ENCODE measurements at regions not wholly inside any gene's neighbourhood (a gene's known extent, or its start where the extent isn't known, plus 50 kb on each side); places are given as distances from the start of the nearest gene placed in this dataset.

DNA sequence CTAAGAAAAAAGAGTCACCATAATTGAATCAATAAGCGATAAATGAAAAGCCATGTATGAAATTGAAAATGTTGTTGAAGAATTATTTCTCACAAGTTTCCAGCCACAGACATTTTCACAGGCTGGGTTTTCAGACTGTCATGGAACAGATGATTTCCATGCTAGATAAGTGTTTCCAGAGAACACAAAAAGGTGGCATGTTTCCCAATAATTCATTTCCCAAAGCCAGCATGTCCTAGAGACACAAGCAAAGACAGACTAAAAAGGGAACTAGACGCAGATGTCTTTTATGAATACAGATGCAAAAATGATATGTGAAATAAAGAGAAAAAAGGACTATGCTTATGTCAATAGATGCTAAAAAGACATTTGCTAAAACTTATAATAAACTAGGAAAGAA is 255.1 kb downstream of the EIPR1 start:
- FAIRE-seq, result no peak
- in situ Hi-C loops (cut with MboI), result no loop called here
- TF ChIP-seq STAG1 (CRISPR knock-in tag; IDR thresholded peaks at IDR 0.05; ENCODE audit: borderline replicate concordance), result no peak
- TF ChIP-seq EGR1 (conservative IDR thresholded peaks at IDR 0.05), result no peak
- TF ChIP-seq RBM25 (IDR thresholded peaks at IDR 0.05; ENCODE audit: low read depth, low read length, severe bottlenecking), result no peak
- TF ChIP-seq, protein P1, sequence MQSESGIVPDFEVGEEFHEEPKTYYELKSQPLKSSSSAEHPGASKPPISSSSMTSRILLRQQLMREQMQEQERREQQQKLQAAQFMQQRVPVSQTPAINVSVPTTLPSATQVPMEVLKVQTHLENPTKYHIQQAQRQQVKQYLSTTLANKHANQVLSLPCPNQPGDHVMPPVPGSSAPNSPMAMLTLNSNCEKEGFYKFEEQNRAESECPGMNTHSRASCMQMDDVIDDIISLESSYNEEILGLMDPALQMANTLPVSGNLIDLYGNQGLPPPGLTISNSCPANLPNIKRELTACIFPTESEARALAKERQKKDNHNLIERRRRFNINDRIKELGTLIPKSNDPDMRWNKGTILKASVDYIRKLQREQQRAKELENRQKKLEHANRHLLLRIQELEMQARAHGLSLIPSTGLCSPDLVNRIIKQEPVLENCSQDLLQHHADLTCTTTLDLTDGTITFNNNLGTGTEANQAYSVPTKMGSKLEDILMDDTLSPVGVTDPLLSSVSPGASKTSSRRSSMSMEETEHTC (IDR thresholded peaks at IDR 0.05), result no peak
- TF ChIP-seq ZBTB17 (CRISPR knock-in tag; IDR thresholded peaks at IDR 0.05), result no peak
- no peak for TF ChIP-seq RBM14 (IDR thresholded peaks at IDR 0.05; ENCODE audit: borderline replicate concordance, insufficient read depth, low read depth, low read length)
- no peak for TF ChIP-seq RBM34 (IDR thresholded peaks at IDR 0.05; ENCODE audit: borderline replicate concordance, insufficient read depth, low read length)
- no peak for TF ChIP-seq BDP1 (IDR thresholded peaks at IDR 0.05; ENCODE audit: insufficient read depth, insufficient read length)
- no peak for TF ChIP-seq EP300 (IDR thresholded peaks at IDR 0.05; ENCODE audit: low read length)
- TF ChIP-seq MAFK (IDR thresholded peaks at IDR 0.05; ENCODE audit: low read length), result no peak
- TF ChIP-seq SMAD4 (CRISPR knock-in tag; conservative IDR thresholded peaks at IDR 0.05), result no peak
- no peak for TF ChIP-seq RFX7 (CRISPR knock-in tag; IDR thresholded peaks at IDR 0.05)
- no peak for TF ChIP-seq ZNF780A (CRISPR knock-in tag; IDR thresholded peaks at IDR 0.05)
- no peak for TF ChIP-seq ZNF316 (IDR thresholded peaks at IDR 0.05)
- TF ChIP-seq ZNF695 (CRISPR knock-in tag; IDR thresholded peaks at IDR 0.05), result no peak
- TF ChIP-seq, protein P2, sequence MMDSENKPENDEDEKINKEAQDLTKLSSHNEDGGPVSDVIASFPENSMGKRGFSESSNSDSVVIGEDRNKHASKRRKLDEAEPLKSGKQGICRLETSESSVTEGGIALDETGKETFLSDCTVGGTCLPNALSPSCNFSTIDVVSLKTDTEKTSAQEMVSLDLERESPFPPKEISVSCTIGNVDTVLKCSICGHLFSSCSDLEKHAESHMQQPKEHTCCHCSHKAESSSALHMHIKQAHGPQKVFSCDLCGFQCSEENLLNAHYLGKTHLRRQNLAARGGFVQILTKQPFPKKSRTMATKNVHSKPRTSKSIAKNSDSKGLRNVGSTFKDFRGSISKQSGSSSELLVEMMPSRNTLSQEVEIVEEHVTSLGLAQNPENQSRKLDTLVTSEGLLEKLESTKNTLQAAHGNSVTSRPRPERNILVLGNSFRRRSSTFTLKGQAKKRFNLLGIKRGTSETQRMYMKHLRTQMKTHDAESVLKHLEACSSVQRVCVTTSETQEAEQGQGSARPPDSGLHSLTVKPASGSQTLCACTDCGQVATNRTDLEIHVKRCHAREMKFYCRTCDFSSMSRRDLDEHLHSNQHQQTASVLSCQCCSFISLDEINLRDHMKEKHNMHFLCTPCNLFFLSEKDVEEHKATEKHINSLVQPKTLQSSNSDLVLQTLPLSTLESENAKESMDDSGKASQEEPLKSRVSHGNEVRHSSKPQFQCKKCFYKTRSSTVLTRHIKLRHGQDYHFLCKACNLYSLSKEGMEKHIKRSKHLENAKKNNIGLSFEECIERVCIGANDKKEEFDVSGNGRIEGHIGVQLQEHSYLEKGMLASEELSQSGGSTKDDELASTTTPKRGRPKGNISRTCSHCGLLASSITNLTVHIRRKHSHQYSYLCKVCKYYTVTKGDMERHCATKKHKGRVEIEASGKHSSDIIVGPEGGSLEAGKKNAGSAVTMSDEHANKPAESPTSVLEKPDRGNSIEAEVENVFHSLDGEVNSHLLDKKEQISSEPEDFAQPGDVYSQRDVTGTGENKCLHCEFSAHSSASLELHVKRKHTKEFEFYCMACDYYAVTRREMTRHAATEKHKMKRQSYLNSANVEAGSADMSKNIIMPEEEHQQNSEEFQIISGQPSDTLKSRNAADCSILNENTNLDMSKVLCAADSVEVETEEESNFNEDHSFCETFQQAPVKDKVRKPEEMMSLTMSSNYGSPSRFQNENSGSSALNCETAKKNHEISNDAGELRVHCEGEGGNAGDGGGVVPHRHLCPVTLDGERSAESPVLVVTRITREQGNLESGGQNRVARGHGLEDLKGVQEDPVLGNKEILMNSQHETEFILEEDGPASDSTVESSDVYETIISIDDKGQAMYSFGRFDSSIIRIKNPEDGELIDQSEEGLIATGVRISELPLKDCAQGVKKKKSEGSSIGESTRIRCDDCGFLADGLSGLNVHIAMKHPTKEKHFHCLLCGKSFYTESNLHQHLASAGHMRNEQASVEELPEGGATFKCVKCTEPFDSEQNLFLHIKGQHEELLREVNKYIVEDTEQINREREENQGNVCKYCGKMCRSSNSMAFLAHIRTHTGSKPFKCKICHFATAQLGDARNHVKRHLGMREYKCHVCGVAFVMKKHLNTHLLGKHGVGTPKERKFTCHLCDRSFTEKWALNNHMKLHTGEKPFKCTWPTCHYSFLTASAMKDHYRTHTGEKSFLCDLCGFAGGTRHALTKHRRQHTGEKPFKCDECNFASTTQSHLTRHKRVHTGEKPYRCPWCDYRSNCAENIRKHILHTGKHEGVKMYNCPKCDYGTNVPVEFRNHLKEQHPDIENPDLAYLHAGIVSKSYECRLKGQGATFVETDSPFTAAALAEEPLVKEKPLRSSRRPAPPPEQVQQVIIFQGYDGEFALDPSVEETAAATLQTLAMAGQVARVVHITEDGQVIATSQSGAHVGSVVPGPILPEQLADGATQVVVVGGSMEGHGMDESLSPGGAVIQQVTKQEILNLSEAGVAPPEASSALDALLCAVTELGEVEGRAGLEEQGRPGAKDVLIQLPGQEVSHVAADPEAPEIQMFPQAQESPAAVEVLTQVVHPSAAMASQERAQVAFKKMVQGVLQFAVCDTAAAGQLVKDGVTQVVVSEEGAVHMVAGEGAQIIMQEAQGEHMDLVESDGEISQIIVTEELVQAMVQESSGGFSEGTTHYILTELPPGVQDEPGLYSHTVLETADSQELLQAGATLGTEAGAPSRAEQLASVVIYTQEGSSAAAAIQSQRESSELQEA (IDR thresholded peaks at IDR 0.05; ENCODE audit: low read depth), result no peak

More for the DNA sequence above, 255.1 kb downstream of the EIPR1 start:
- Histone ChIP-seq H2AFZ (ENCODE audit: low read depth, low read length) (no peak overlapping the region), H3K36me3 (ENCODE audit: control insufficient read depth, insufficient read depth, low read length) (no peaks in the 10 kb centered on the region), H3K27ac (ENCODE audit: extremely low read depth, low read depth, low read length) (no peak overlapping the region), H3K9me1 (ENCODE audit: control insufficient read depth, insufficient read depth, low read length) (no peaks in the 10 kb centered on the region), H3K4me3 (no peak overlapping the region), H3K9ac (ENCODE audit: insufficient read depth in 1 of 2, low read depth in 2 of 2, low read length in 2 of 2) (no peak overlapping the region), H3K9me3 (replicated peaks; ENCODE audit: control insufficient read depth, insufficient read depth, low read depth, low read length) (no peaks in the 10 kb centered on the region), H3K79me2 (ENCODE audit: control insufficient read depth, insufficient read depth, low read length) (no peaks in the 10 kb centered on the region), H3K4me1 (replicated peaks in 1 of 2; ENCODE audit: control insufficient read depth in 2 of 2, insufficient read depth in 2 of 2, low read length in 2 of 2) (0 out of 5 replicates have a peak, but pooled peaks cover 0 to 2% of the 10 kb centered on the region in 2 experiments), H4K20me1 (replicated peaks; ENCODE audit: control insufficient read depth, insufficient read depth, low read length) (no peaks in the 10 kb centered on the region), H3K27me3 (ENCODE audit: control insufficient read depth in 2 of 2, insufficient read depth in 2 of 2, low read length in 2 of 2) (peaks cover 27 to 36% of the 10 kb centered on the region in 2 experiments; a peak in 4 of 5 replicates), H3K4me2 (ENCODE audit: insufficient read depth, low read length) (no peak overlapping the region)
- BruUV-seq (replicated peaks), result no TSS peak
- ChIA-PET POLR2A (no interaction called here), CTCF (ENCODE audit: low intra/inter-chr PET ratio) (no interaction called here)
- ATAC-seq (no peak), DNase-seq (ENCODE audit: extremely low read depth in 1 of 4, low spot score in 3 of 4) (no peak)
- WGBS (ENCODE audit: insufficient coverage, low coverage, missing lambda C conversion rate), result 0% methylated on average over 2 of the region's 2 CpGs
- intact Hi-C loops (cut with micrococcal nuclease), result no loop called here

Data from K562 (cell line).